ENCODE measurements at regions not wholly inside any gene's neighbourhood (a gene's known extent, or its start where the extent isn't known, plus 50 kb on each side); places are given as distances from the start of the nearest gene placed in this dataset.

DNA sequence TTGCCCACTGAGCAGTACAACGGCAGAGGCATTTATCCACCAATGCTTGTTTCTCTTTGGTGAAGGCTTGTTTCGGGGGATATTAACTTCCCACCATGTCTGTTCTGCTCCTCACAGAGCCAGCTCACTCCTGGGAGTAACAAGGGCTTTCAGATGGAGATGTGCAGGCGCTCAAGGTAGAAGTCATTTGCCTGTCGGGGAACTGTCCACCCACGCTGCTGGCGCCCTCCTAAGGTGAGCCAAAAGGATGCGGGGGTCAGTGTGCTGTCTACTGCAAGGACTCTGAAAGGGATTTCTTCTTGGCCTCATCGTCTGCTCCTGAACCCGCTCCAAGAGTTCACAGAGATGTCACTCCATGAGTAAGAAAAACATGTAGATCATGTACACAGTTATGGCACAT lies 57.0 kb upstream of the CYRIA start:
- TF ChIP-seq, protein P1, sequence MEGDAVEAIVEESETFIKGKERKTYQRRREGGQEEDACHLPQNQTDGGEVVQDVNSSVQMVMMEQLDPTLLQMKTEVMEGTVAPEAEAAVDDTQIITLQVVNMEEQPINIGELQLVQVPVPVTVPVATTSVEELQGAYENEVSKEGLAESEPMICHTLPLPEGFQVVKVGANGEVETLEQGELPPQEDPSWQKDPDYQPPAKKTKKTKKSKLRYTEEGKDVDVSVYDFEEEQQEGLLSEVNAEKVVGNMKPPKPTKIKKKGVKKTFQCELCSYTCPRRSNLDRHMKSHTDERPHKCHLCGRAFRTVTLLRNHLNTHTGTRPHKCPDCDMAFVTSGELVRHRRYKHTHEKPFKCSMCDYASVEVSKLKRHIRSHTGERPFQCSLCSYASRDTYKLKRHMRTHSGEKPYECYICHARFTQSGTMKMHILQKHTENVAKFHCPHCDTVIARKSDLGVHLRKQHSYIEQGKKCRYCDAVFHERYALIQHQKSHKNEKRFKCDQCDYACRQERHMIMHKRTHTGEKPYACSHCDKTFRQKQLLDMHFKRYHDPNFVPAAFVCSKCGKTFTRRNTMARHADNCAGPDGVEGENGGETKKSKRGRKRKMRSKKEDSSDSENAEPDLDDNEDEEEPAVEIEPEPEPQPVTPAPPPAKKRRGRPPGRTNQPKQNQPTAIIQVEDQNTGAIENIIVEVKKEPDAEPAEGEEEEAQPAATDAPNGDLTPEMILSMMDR (conservative IDR thresholded peaks at IDR 0.05) = no peak
- TF ChIP-seq EZH2 (IDR thresholded peaks at IDR 0.05; ENCODE audit: low read depth) = no peak

Data from PC-9 (cell line).